ENCODE measurements at regions not wholly inside any gene's neighbourhood (a gene's known extent, or its start where the extent isn't known, plus 50 kb on each side); places are given as distances from the start of the nearest gene placed in this dataset.

DNA sequence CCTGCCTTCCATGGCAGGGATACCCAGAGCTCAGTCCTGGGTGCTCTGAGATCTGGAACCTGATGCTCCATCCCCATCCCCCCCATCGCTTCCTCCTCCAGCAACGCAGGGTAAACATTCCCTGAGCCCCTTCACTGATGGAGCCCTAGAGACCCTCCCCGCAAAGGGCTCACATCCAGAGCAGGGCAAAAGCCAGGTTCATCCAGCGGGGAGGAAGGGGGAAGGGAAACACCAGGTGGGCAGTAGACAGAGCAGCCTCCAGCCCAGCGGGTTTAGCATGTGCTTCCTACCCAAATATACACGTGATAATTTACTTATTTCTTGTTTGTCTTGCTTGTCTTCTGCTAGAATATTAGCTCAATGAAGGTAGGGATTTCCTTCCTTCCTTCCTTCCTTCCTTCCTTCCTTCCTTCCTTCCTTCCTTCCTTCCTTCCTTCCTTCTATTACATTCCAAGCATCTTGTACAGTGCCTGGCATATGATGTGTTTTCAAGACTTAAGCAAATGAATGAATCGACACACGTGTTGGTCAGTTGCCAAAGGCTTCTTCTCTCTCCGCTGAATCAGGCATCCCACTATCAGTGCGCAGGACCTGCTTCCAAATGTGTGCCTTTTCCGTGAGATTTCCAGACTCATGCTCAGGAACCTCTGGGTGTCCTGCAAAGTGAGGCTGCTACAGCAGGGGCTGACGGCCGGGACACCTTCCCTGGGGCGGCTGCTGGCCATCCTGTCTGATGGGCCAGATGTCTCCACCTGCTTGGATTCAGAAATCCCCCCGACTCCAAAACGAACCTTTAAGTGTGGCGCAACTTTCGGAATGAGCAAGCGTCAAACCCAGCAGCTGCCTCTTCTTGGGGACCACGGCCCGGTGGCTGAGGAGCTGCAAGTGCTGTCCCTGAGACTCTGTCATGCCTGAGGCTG, 955.1 kb downstream of the BRD1 start:
- FAIRE-seq = no peak

DNA sequence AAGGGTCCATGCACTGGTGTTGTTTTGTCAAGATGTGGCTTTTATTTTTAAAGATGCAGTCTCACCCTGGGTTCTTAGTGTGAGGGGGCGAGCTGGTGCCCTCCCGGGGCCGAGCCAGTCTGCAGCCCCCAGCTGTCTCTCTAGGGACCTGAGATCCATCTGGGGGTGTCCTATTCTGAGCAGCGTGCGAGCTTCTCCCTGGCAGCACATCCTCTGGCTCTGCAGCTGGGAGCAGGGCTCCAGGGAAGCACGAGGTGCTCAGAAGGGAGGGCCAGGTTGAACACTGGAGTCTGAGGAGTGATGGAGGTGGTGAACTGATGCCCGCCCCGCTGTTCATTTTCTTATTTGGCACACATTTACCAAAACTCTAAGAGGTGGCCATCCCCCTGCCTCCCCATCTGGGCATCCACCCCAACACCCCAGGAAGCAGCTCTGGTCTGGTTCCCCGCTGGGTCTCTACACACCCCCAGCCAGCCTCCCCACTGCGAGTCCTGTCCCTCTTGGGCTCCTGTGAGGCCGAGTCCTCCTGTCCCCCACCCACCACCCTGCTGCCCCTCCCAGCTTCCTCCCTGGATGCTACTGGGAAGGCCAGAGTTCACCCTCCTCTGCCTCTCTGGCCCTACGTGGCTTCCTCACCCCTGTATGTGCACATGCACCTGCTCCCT, 956.4 kb downstream of the BRD1 start:
- FAIRE-seq = no peak

DNA sequence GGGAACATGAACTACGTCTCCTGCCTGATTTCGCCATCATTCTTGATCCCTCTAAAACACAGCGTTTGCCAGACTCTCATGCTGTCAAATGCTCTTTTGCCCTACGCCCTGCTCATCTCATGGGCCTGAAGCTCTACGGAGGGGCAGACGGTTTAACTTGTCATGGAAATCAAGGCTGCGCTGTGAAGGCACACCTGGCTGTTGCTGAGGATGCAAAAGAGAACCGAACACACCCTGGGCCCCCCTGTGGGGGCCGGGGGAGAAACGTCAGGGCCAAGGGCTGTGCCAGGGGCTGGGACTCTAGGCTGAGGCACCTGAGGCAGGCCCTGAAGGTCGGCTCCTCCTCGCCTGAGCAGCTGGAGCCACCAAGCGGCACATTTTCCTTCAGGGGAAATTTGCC, 957.2 kb downstream of the BRD1 start:
- no peak for FAIRE-seq

- FAIRE-seq = no peak
Measured at GRCh38 chr22:48869788-48870187, 957.9 kb downstream of the BRD1 start.

DNA sequence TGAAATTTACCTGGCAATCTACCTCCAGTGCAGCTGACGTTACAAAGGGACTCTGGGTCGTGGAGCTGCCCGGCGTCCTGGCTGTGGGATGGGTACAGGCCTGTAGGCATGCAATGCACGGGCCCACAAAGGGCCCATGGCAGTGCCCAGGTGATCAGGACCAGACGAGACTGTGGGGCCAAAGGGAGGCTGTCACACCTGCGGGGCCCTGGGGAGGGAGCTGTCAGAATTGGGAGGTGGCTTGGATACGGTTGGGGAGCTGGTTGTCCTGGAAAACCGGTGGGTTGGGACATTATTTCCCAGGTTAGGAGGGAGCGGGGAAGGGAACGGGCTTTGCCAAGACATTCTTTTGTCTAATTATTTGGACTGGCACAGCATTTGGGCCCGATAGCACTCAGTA, 958.5 kb downstream of the BRD1 start:
- FAIRE-seq = no peak

GRCh38 chr22:48868554-48868953, 959.1 kb downstream of the BRD1 start:
- FAIRE-seq = no peak

DNA sequence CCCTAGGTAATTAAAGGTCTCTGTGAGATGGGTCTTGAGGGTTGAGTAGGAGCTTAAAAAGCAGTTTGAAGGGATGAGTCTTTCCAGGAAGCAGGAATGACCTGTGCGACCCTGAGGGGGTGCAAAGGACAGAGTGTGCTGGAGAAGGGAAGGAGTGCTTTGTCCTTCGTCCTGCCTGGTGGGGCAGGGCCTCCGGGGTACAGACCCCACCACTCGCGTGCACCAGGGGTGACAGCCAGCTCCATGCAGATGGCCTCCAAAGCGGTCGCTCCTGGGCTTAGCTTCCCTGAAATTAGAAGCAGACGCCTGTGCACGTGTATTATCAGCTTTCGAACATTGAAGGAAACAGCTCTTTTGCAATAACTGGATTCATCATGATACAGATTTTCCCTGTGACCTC, 959.8 kb downstream of the BRD1 start:
- no peak for FAIRE-seq

DNA sequence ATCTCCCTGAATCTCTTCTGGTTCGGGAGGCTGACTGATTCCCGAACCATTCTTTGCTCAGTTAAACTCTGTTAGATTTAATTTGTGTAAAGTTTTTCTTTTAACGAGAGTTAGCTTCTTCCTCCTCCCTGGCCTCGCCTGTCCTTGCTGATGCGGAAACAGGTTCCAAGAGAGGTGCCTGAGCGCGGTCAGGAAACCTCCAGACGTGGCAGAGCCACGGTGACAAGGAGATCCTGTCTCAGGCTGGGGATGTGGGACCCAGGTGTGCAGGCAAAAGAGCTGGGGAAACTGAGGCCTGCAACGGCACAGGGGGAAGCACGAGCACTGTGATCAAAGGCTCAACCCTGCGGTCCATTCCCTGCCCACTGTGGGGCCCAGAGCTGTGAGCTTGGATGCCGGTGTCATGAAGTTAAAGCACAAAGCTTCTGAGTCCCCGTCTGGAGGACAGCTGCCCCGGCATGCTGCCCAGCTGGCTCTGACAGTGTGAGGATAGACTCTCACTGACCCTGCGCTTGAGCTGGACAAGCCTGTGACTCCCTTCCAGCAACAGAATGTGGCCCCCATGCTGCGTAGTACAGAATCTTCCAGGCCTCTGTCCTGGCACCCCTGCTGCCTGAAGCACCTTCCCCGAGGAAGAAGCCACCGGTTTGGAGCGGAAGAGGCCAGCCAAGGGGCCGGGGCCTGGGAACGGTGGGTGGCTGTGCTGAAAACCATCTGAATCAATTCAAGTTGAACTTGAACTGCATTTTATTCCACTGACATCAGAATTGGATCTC, 960.6 kb downstream of the BRD1 start:
- no peak for FAIRE-seq

DNA sequence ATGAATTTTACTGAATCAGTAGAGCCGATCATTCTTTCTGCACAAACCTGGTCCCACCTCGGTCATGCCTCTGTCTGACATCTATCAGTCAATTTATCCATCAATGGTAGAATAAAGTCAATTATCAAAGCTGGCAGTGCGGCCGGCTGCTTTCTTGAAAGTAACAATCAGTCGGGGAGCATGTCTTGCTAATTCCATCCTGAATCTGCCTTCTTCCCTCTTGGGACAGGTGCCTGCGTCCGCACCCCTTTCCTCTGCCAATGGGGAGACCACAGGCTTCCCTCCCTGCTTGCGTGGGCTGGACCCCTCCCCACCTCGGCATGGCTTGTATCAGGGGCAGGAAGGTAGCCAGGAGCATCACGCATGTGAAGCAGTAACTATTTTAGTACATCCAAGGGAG, 962.9 kb downstream of the BRD1 start:
- no peak for FAIRE-seq

- FAIRE-seq = no peak
Measured at GRCh38 chr22:48863965-48864528, 963.6 kb downstream of the BRD1 start.

GRCh38 chr22:48860557-48860956, 967.1 kb downstream of the BRD1 start:
- no peak for FAIRE-seq

GRCh38 chr22:48858856-48859255, 968.8 kb downstream of the BRD1 start:
- no peak for FAIRE-seq

DNA sequence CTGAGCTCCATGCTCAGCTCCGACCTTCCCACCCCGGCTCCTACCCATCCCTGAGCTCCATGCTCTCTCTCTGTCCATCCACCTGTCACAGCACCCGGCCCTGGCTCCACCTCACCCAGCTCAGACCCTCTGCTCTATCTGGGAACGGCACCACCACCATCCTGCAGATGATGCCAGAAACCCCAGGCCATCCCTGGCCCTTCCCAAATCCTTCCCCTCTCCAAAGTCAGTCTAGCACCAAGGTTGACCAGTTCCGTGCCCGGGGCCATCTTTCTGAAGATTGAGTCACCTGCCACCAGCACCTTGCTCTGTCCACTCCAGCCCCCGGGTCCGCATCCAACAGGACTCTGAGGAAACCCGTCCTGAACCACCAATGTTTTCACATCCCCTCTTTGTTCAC, 969.6 kb downstream of the BRD1 start:
- FAIRE-seq = no peak

GRCh38 chr22:48857202-48857805, 970.4 kb downstream of the BRD1 start:
- FAIRE-seq = no peak

DNA sequence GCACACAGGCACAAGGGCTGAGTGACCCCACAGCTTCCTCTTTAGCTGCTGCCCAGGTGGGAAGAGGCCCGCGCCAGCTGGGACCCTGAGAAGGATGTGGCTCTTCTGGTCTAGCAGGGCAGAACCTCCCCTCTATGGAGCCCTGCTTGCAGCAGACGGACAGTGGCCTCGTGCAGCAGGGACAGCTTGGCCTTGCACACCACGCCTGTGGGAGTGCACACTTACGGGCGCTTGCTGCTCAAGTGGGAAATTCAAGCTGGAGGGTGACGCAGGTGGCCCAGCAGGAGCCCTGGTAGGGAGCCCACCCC, 971.4 kb downstream of the BRD1 start:
- FAIRE-seq = no peak

- FAIRE-seq = no peak
Measured at GRCh38 chr22:48855593-48856307, 971.9 kb downstream of the BRD1 start.

DNA sequence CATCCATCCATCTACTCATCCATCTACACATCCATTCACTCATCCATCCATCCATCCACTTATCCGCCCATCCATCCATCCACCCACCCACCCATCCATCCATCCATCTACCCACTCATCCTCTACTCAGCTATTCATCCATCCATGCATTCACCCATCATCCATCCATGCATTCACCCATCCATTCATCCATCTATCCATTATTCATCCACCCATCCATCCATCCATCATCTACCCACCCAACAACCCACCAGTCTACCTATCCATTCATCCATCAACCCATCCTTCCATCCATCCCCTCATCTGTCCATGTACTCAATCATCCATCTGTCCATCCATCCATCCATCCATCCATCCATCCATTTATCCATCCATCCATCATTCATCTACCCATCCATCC, 972.7 kb downstream of the BRD1 start:
- FAIRE-seq = no peak

DNA sequence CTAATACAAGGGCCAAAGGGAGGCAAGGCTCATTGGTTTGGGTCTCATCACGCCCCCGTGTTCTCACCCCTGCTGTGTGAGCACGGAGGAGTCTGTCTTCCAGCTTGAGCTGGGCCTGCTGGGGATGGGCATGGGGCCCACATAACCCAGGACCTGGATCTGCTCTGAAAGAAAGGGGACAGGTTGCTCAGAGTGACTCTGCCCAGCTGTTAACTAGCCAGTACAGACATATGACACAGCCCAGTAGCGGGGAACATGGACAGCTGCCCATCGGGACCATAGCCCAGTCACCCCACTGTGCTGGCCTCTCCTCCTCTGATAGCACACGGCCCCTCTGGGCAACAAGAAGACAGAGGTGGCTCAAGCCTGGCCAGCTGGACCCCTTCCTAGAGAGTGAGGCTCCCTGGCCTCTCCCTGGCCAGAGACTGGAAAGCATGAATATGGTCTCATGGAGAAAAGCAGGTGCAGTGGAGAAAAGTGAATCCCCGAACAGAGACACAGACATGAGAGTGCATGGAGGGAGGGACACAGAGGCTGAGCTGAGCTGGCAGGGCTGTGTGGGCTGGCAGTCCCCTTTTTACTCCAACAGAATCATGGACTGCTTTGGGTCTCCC, 973.9 kb downstream of the BRD1 start:
- no peak for FAIRE-seq

DNA sequence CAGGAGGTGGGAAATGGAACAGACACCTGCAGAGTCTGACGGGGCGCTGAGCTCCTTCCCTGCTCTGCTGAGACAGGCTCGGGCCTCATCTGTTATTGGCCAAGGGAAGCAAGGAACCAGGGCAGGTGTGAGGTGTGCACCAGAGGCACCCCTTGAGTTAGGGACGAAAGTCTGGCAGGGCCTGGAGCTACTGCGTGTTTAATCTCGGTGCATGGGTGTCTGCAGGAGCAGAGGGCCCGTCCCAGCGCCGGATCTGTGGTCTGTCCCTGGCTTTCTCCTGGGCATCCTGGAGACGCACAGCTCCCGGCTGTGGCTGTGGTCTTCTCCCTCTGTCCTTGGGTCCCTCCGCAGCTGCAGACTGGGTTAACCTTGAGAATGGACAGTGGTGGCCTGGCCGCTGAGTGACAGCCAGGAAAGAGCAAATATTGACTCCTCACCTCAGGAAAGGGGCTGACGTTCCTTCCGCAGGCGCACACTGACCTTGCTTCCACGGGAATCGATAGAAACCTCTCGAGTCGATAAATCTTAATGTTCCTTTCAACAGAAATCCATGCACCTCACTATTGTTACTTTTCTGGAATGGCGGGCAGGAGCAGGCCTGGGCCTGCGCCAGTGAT, 975.6 kb downstream of the BRD1 start:
- FAIRE-seq = no peak

DNA sequence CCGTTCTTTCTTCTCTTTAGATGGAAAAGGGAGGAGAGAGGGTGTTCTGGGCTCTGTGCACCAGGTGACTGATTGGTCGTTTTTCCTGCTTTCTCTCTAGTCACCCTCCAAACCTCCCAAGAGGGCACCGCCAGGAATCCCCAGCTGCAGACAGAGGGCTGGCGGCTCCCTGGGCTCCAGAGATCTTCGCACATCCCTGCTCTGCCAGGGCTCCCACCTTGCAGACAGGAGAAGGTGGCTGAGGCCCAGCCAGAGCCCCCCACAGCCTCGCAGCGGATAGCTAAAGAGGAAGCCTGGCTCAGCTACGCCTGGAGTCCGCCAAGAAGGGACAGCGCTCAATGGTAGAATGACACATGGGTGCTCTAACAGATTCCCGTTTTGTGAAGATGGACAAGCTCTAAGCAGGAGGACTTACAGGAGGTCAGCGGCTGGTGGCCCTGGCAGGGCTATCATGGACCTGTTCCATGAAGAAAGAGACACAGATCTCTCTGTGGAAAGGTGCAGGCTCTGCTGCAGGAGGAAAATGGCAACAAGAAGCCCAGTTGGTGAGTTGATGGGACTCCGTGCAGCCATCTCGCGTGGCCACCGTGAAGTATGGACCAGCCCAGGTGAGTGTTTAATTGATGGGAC, 976.9 kb downstream of the BRD1 start:
- no peak for FAIRE-seq
